HG03457 (cell line): ENCODE measurements at regions not wholly inside any gene's neighbourhood (a gene's known extent, or its start where the extent isn't known, plus 50 kb on each side); places are given as distances from the start of the nearest gene placed in this dataset.
"Not testable (repeated sequence)": the region's sequence is repeated elsewhere in the genome, so short reads cannot be mapped to it uniquely, and the experiment has no call there.

Experiments used
- ATAC-seq: cut with Tn5 transposase; IDR thresholded peaks from one replicate; pipeline ENCODE4 v1.9.1; 2021; ENCODE audit warnings: moderate number of reproducible peaks; ENCODE audit not compliant: unreplicated experiment

DNA sequence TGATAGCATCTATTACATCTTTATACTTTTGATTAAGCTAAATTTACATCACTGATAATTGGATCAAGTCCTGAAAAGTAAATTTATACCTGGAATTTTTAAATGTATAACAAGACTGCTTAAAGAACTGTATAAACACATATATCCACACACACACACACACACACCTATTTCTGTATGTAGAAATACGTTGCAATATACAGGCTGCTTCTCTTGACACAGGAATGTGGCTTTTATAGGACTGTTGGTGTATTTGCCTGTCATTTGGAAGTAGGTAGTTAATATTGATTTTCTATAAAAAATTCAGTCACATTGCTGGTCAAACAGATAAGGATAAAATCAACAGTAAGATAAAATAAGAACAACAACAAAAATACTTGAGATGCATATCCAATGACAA lies 708.5 kb upstream of the RAG2 start:
- no peak for ATAC-seq

DNA sequence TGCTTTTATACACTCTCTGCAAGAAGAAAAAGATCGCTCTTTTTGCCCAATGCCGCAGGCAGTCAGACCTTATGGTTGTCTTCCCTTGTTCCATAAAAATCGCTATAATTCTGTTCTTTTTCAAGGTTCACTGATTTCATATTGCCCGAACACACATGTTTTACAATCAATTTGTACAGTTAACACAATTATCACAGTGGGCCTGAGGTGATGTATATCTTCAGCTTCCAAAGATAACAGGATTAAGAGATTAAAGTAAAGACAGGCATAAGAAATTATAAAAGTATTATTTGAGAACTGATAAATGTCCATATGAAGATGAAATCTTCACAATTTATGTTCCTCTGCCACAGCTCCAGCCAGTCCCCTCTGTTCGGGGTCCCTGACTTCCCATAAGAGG lies 703.4 kb upstream of the RAG2 start:
- not testable (repeated sequence) for ATAC-seq

GRCh38 chr11:37298173-37298572 lies 700.1 kb upstream of the RAG2 start:
- no peak for ATAC-seq

GRCh38 chr11:37286890-37287289 lies 688.9 kb upstream of the RAG2 start:
- no peak for ATAC-seq

DNA sequence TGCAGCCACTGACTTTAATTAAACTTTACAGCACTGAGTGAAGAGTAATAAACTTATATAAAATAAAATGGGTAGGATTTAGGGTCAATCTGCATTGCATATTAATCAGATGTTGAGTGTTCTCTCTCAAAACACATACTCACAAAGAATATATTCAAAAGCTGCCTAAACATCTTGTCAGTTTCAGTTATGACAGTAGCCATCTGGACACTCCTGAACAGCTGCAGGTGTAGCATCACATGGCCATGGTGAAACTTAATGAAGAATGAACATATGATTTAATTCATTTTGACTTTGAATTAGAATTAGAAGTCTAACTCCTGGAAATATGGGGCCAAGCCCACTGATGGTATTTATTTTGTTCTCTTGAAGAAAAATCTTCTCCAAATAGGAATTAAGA lies 684.3 kb upstream of the RAG2 start:
- ATAC-seq, result no peak

DNA sequence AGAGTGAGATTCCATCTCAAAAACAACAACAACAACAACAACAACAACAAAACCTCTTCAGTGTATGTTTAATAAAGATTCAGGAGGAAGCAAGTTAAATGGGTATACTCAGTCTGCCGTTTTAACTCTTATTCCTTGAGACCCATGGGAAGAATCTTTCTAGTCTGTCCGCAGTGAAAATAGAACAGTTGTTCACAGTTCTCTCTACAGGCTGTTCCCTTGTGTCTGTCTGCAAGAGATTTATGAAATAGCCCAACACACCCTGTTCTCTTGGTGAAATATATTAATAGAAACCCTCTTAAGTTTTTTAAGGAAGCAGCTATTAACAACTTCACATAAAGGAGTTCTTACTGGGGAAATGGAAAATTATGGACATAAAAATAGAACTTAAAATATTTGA lies 682.2 kb upstream of the RAG2 start:
- ATAC-seq, result no peak

GRCh38 chr11:37277896-37278465 lies 679.9 kb upstream of the RAG2 start:
- ATAC-seq, result no peak

GRCh38 chr11:37264783-37265182 lies 666.7 kb upstream of the RAG2 start:
- no peak for ATAC-seq

DNA sequence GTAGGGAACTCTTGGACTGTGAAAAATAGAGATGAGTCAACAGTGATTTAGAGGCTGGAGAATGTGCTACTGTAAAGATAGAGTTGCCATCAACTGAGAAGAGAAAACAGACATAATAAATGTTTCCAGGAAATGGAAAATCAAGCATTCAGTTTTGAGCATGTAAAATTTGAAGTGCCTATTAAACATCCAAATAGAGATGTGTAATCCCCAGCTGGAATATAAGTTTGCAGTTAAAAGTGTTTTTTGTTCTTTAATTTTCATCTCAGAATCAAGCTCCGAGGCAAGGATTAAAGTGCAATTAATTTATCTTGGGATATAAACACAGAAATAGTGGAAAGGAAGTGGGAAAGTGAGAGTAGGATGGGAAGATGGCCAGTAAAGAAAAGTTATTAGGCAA lies 666.0 kb upstream of the RAG2 start:
- ATAC-seq, result no peak

DNA sequence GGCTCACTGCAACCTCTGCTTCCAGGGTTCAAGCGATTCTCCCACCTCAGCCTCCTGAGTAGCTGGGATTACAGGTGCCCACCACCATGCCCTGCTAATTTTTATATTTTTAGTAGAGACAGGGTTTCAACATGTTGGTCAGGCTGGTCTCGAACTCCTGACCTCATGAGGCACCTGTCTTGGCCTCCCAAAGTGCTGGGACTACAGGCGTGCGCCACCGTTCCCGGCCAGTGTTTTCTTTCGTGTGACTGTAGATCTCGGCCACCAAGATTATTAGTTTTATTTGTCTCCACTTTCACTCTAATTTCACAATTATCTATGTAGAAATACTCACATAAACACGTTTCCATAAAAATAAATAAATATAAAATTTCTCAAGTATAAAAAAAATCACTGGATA lies 665.4 kb upstream of the RAG2 start:
- ATAC-seq, result not testable (repeated sequence)

DNA sequence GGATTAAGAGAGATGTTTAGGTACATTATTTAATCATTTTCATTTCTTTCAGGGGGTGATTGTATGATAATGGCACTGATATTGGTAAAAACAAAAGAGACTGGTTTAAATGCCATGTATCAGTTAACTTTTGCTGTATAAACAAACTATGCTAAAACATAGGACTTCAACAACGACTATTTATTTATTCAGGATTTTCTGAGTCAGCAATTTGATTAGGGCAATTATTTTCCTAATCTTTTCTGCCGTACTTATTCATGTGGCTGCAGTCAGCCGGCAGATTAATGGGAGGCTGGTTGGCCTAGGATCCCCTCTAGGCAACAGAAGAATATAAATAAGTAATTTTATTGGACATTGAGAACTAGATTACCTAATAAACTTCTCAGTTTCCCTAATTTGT lies 661.7 kb upstream of the RAG2 start:
- ATAC-seq, result no peak

DNA sequence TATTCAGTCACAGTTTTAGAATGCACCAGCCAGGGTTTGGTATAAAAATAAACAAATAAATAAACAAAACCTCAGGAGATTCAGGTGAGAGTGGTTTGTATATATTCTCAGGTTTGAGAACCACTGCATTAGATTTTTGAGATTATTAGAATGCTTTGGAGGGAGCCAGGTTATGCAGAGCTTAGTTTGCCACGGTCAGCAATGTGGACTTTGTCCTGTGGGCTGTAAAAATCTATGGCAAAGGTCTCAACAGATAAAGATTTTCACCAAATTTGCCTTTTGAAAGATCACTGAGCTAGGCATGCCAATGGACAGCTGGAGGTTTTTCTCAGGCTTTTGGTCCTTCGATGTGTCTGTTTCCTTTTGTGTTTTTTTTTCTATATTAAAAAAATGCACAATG lies 650.1 kb upstream of the RAG2 start:
- ATAC-seq, result no peak

DNA sequence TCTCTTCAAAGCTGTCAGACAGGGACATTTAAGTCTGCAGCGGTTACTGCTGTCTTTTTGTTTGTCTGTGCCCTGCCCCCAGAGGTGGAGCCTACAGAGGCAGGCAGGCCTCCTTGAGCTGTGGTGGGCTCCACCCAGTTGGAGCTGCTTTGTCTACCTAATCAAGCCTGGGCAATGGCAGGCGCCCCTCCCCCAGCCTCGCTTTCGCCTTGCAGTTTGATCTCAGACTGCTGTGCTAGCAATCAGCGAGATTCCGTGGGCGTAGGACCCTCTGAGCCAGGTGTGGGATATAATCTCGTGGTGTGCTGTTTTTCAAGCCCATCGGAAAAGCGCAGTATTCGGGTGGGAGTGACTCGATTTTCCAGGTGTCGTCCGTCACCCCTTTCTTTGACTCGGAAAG lies 648.1 kb upstream of the RAG2 start:
- ATAC-seq, result not testable (repeated sequence)

- ATAC-seq, result no peak
These were observed 632.8 kb upstream of the RAG2 start for GRCh38 chr11:37230865-37231264.

- no peak for ATAC-seq
These were observed 625.9 kb upstream of the RAG2 start for GRCh38 chr11:37223962-37224361.

- no peak for ATAC-seq
These were observed 605.0 kb upstream of the RAG2 start for GRCh38 chr11:37203006-37203405.

DNA sequence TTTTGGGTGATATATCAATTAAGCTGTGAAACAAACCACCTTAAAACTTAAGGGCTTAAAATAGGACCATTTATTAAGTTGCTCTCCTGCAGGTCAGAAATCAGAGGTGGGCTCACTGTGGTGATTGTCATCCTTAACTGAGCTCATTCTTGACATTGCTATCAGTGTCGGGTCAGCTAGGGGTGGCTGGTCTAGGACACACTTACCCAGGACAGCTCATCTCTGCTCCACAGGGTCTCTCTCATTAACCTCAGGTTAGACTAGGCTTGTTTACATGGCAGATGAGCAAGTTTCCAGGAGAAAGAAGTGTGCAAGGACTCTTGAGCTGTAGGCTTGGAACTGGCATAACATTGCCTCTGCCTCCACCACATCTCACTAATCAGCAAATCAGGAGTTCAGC lies 601.0 kb upstream of the RAG2 start:
- no peak for ATAC-seq

GRCh38 chr11:37184326-37184725 lies 586.3 kb upstream of the RAG2 start:
- ATAC-seq, result no peak

GRCh38 chr11:37182031-37182430 lies 584.0 kb upstream of the RAG2 start:
- no peak for ATAC-seq

DNA sequence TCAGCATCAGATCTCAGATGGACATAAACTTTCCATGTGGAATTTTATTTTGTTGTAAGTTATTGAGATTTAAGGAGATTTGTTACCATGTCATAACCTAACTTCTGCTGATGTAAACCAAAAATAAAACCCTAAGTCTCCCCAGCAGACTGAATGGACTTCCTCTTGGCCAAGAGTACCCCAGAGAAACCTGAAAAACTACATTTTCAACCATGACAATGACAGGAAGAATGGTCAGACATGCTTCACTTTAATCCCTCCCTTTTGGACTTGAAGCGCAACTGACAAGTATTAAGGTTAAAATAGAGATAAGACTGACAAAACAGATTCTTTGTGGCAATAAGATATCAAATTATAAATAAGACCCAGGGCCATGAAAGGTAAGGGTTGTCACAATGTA lies 579.7 kb upstream of the RAG2 start:
- ATAC-seq, result no peak

DNA sequence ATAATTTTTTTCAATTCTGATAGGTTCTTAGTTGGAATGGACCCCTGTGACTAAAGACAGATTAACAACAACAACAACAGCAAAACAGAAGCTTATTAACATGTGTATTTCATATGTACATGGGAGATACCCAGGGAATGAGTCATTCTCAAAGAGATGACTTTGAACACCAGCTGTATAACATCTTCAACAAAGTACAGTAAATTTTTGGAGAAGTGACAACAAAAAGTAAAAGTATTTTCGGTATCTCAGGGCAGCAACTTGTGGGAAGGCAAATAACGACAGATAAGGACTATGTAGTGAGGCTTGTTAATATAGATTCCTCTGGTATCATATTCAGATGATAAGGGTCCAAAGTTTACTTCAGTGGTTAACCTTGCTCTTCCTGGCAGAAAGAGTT lies 573.4 kb upstream of the RAG2 start:
- ATAC-seq, result no peak

- ATAC-seq, result no peak
These were observed 572.3 kb upstream of the RAG2 start for GRCh38 chr11:37170311-37170710.

DNA sequence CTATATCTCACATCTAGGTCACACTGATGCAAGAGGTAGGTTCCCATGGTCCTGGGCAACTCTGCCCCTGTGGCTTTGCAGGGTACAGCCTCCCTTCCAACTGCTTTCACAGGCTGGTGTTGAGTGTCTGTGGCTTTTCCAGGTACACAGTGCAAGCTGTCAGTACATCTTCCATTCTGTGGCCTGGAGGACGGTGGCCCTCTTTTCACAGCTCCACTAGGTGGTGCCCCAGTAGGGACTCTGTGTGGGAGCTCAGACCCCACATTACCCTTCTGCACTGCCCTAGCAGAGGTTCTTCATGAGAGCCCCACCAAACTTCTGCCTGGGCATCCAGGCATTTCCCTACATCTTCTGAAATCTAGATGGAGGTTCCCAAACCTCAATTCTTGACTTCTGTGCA lies 547.4 kb upstream of the RAG2 start:
- not testable (repeated sequence) for ATAC-seq

GRCh38 chr11:37142591-37142990 lies 544.6 kb upstream of the RAG2 start:
- ATAC-seq, result no peak
